SK-N-SH (cell line): ENCODE measurements at regions not wholly inside any gene's neighbourhood (a gene's known extent, or its start where the extent isn't known, plus 50 kb on each side); places are given as distances from the start of the nearest gene placed in this dataset.

ENCODE experiments used
- CHD2 ChIP-seq: fragments of 150-350 bp; IDR thresholded peaks from 2 replicates; pipeline ENCODE4 v1.6.1; 2018; ENCODE audit warnings: low read length; ENCODE audit not compliant: partially characterized antibody
- NFIC ChIP-seq: IDR thresholded peaks from 2 replicates; pipeline ENCODE4 v1.4.0; 2012; ENCODE audit warnings: borderline replicate concordance
- POLR2AphosphoS5 ChIP-seq: IDR thresholded peaks from 2 replicates; pipeline ENCODE4 v1.6.1; 2012; ENCODE audit warnings: low read depth, low read length
- RAD21 ChIP-seq: IDR thresholded peaks from 2 replicates; pipeline ENCODE4 v1.6.1; 2012; ENCODE audit warnings: mild to moderate bottlenecking, low read length
- TEAD4 ChIP-seq: IDR thresholded peaks from 2 replicates; pipeline ENCODE4 v1.4.0; 2012; ENCODE audit warnings: mild to moderate bottlenecking, borderline replicate concordance; ENCODE audit not compliant: insufficient read depth
- TF ChIP-seq, protein P1 (sequence below): IDR thresholded peaks from 2 replicates; pipeline ENCODE4 v1.4.0; 2012; ENCODE audit warnings: low read depth
- TF ChIP-seq, protein P2 (sequence below): IDR thresholded peaks from 2 replicates; pipeline ENCODE4 v1.6.1; 2012; ENCODE audit warnings: mild to moderate bottlenecking, low read depth, low read length, moderate library complexity
- TF ChIP-seq, protein P3 (sequence below): fragments of 200-600 bp; sonication (generic); IDR thresholded peaks from 2 replicates; pipeline ENCODE4 v1.6.1; 2017; ENCODE audit warnings: antibody characterized with exemption, mild to moderate bottlenecking, moderate library complexity

DNA sequence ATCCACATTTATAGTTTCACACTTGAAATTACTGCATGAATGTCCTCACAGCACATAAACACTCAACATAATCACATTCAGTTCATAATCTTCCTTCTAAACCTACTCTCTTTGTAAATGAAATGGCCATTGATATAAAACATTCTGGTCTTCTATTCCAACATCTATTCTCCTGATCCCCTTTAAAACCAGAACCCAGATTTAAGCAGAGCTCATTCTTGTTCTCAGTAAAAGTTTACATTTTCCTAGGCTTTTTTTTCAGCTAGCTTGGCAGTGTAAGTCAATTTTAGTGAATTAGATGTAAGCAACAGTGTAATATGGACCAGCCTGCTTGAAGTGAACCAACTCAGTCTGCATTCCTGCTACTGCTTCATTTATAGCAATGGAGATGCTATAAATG lies 460.7 kb upstream of the RGS18 start:
- TF ChIP-seq, protein P1, sequence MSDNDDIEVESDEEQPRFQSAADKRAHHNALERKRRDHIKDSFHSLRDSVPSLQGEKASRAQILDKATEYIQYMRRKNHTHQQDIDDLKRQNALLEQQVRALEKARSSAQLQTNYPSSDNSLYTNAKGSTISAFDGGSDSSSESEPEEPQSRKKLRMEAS = no peak
- TF ChIP-seq, protein P2, sequence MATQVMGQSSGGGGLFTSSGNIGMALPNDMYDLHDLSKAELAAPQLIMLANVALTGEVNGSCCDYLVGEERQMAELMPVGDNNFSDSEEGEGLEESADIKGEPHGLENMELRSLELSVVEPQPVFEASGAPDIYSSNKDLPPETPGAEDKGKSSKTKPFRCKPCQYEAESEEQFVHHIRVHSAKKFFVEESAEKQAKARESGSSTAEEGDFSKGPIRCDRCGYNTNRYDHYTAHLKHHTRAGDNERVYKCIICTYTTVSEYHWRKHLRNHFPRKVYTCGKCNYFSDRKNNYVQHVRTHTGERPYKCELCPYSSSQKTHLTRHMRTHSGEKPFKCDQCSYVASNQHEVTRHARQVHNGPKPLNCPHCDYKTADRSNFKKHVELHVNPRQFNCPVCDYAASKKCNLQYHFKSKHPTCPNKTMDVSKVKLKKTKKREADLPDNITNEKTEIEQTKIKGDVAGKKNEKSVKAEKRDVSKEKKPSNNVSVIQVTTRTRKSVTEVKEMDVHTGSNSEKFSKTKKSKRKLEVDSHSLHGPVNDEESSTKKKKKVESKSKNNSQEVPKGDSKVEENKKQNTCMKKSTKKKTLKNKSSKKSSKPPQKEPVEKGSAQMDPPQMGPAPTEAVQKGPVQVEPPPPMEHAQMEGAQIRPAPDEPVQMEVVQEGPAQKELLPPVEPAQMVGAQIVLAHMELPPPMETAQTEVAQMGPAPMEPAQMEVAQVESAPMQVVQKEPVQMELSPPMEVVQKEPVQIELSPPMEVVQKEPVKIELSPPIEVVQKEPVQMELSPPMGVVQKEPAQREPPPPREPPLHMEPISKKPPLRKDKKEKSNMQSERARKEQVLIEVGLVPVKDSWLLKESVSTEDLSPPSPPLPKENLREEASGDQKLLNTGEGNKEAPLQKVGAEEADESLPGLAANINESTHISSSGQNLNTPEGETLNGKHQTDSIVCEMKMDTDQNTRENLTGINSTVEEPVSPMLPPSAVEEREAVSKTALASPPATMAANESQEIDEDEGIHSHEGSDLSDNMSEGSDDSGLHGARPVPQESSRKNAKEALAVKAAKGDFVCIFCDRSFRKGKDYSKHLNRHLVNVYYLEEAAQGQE = no peak
- TF ChIP-seq, protein P3, sequence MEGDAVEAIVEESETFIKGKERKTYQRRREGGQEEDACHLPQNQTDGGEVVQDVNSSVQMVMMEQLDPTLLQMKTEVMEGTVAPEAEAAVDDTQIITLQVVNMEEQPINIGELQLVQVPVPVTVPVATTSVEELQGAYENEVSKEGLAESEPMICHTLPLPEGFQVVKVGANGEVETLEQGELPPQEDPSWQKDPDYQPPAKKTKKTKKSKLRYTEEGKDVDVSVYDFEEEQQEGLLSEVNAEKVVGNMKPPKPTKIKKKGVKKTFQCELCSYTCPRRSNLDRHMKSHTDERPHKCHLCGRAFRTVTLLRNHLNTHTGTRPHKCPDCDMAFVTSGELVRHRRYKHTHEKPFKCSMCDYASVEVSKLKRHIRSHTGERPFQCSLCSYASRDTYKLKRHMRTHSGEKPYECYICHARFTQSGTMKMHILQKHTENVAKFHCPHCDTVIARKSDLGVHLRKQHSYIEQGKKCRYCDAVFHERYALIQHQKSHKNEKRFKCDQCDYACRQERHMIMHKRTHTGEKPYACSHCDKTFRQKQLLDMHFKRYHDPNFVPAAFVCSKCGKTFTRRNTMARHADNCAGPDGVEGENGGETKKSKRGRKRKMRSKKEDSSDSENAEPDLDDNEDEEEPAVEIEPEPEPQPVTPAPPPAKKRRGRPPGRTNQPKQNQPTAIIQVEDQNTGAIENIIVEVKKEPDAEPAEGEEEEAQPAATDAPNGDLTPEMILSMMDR = no peak
- TF ChIP-seq TEAD4 (no peak), RAD21 (no peak), NFIC (no peak), POLR2AphosphoS5 (no peak), CHD2 (no peak)
